ENCODE measurements at regions not wholly inside any gene's neighbourhood (a gene's known extent, or its start where the extent isn't known, plus 50 kb on each side); places are given as distances from the start of the nearest gene placed in this dataset.

DNA sequence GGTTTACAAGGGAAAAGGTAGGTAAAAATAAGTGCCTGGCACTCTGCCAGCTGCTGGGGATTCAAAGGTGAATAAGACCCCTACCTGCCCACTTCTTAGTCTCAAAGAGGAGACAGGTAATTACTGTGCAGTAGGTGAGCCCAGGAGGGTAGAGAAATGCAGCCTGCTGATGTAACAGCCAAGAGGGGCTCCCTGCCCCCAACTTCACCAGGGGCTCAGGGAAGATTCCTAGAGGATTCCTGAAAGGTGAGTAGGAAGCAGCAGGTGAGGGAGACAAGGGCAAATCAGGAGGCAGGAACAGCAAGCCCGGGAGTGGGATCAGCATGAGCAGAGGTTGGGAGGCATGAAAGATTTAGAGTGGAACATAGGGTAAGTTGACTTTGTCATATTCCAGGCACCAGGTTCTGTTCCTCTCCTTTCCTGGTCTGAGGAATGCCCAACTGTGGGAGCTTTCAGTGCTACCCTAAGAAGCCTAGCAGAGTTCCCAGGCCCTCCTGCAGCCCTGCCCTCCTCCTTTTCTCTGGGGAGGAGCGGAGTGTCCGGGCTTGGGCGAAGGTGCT, 258.1 kb downstream of the LRFN2 start:
- H3K36me3 ChIP-seq (ENCODE audit: insufficient read depth, low read length), result no peaks in the 10 kb centered on the region
- TF ChIP-seq, protein P1, sequence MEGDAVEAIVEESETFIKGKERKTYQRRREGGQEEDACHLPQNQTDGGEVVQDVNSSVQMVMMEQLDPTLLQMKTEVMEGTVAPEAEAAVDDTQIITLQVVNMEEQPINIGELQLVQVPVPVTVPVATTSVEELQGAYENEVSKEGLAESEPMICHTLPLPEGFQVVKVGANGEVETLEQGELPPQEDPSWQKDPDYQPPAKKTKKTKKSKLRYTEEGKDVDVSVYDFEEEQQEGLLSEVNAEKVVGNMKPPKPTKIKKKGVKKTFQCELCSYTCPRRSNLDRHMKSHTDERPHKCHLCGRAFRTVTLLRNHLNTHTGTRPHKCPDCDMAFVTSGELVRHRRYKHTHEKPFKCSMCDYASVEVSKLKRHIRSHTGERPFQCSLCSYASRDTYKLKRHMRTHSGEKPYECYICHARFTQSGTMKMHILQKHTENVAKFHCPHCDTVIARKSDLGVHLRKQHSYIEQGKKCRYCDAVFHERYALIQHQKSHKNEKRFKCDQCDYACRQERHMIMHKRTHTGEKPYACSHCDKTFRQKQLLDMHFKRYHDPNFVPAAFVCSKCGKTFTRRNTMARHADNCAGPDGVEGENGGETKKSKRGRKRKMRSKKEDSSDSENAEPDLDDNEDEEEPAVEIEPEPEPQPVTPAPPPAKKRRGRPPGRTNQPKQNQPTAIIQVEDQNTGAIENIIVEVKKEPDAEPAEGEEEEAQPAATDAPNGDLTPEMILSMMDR (IDR thresholded peaks at IDR 0.05; ENCODE audit: extremely low read depth, low read depth, low read length), result no peak
- no peak overlapping the region for H3K27ac ChIP-seq (ENCODE audit: low read depth, low read length)
- no peak overlapping the region for H3K4me2 ChIP-seq (ENCODE audit: insufficient read depth, low read length)
- H3K4me3 ChIP-seq (ENCODE audit: insufficient read depth, low read length), result no peak overlapping the region
- H4K20me1 ChIP-seq (ENCODE audit: insufficient read depth, low read length), result no peaks in the 10 kb centered on the region
- no peaks in the 10 kb centered on the region for H3K27me3 ChIP-seq (ENCODE audit: insufficient read depth, low read length)
- H3K9me3 ChIP-seq (ENCODE audit: low read depth, low read length), result no peaks in the 10 kb centered on the region
- no peaks in the 10 kb centered on the region for H3K4me1 ChIP-seq (ENCODE audit: insufficient read depth, low read length)
- H2AFZ ChIP-seq (ENCODE audit: low read length), result no peak overlapping the region
- DNase-seq (ENCODE audit: insufficient read length, low spot score, missing footprints), result peak; percentile 19
- H3K79me2 ChIP-seq (ENCODE audit: insufficient read depth, low read length), result no peaks in the 10 kb centered on the region

DNA sequence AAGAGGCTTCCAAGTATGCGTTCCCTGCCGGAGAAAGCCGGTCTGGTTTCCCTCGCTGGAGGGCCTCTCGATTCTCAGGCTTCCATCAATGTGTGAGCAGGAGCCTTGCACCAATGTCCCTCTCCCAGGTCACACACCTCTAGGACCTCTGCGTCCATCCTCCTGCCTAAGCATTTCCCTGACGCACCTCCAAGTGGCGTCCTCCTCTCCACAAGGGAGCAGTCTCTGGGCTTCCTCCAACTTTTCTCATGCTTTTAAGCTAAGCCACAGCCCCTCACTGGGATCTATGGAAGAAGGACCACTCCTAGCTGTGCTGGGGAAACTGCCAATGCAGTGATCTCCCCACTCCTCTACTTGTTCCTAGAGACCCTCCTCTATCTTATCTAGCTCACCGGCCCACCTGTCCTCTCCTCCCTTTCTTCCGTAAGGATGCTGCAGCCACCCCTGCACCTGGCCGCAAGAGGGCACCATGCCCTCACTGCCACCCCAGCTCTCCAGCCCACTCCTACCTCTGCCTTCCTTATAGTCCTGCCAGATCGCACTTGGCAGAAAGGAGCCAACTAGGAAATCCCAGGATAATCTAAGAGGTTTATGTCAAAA, 258.7 kb downstream of the LRFN2 start:
- H3K27ac ChIP-seq (ENCODE audit: low read depth, low read length), result no peak overlapping the region
- H3K4me2 ChIP-seq (ENCODE audit: insufficient read depth, low read length), result no peak overlapping the region
- DNase-seq (ENCODE audit: insufficient read length, low spot score, missing footprints), result peak; percentile 11
- H3K4me1 ChIP-seq (ENCODE audit: insufficient read depth, low read length), result no peaks in the 10 kb centered on the region
- no peaks in the 10 kb centered on the region for H3K9me3 ChIP-seq (ENCODE audit: low read depth, low read length)
- H3K4me3 ChIP-seq (ENCODE audit: insufficient read depth, low read length), result no peak overlapping the region
- H3K27me3 ChIP-seq (ENCODE audit: insufficient read depth, low read length), result no peaks in the 10 kb centered on the region
- H3K79me2 ChIP-seq (ENCODE audit: insufficient read depth, low read length), result no peaks in the 10 kb centered on the region
- TF ChIP-seq, protein P1 (IDR thresholded peaks at IDR 0.05; ENCODE audit: extremely low read depth, low read depth, low read length), result no peak
- no peaks in the 10 kb centered on the region for H3K36me3 ChIP-seq (ENCODE audit: insufficient read depth, low read length)
- H2AFZ ChIP-seq (ENCODE audit: low read length), result no peak overlapping the region
- H4K20me1 ChIP-seq (ENCODE audit: insufficient read depth, low read length), result no peaks in the 10 kb centered on the region

DNA sequence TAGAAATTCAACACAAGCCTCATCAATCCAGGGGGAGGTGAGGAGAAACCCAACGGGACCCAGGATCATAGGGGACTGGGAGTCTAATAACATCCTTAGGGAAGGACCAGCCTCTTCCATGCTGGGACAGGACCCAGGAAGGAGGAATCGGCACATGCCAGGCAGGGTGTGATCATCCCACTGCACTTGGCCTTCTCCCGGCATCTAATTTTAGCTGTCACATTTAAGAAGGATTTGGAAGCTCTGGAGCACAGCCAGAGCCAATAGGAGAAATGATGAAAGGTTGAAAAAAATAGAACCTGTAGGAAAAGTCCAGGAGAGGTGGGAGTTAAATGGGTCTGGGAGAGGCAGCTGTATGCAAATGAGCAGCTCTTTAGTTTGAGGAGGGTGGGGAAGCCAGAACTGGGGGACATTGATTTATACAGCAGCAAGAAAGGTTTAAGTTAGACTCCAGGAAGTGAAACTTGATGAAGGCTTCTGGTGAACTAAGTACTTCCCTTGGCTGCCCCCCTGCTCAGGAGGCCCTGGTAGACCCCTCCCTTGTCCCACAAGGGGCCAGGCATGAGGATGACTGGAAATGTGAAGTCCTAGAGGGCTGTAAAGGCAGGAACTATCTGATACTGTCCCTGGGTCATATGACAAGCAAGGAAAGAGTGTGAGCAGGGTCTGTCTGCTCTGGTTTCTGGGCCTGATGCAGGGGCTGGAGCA, 260.3 kb downstream of the LRFN2 start:
- Histone ChIP-seq H3K9me3 (ENCODE audit: low read depth, low read length) (no peaks in the 10 kb centered on the region), H3K79me2 (ENCODE audit: insufficient read depth, low read length) (no peaks in the 10 kb centered on the region), H3K4me3 (ENCODE audit: insufficient read depth, low read length) (no peak overlapping the region), H2AFZ (ENCODE audit: low read length) (no peak overlapping the region), H3K4me1 (ENCODE audit: insufficient read depth, low read length) (no peaks in the 10 kb centered on the region), H3K27me3 (ENCODE audit: insufficient read depth, low read length) (no peaks in the 10 kb centered on the region), H3K27ac (ENCODE audit: low read depth, low read length) (no peak overlapping the region), H3K36me3 (ENCODE audit: insufficient read depth, low read length) (no peaks in the 10 kb centered on the region), H3K4me2 (ENCODE audit: insufficient read depth, low read length) (no peak overlapping the region), H4K20me1 (ENCODE audit: insufficient read depth, low read length) (no peaks in the 10 kb centered on the region)
- DNase-seq (ENCODE audit: insufficient read length, low spot score, missing footprints), result peak; percentile 69
- TF ChIP-seq, protein P1 (IDR thresholded peaks at IDR 0.05; ENCODE audit: extremely low read depth, low read depth, low read length), result no peak

DNA sequence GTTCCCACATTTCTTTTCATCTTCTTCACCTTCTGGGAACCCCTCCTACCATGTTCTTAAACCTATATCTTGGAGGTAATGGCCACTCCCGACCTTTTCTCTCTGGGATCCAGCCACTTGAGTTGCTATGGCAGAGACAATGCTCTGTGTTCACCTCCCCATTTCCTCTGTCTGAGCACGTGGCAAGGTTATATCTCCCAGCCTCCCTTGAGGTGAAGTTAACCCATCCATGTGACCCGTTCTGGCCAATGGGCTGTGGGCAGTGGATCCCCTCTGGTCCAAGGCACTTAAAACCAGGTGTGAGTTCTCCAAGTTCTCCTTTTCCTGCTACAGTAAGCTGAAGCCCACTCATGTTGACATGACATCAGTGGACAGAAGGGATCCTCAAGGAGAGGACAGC, 261.4 kb downstream of the LRFN2 start:
- Histone ChIP-seq H3K4me3 (ENCODE audit: insufficient read depth, low read length) (no peak overlapping the region), H4K20me1 (ENCODE audit: insufficient read depth, low read length) (no peaks in the 10 kb centered on the region), H3K27me3 (ENCODE audit: insufficient read depth, low read length) (no peaks in the 10 kb centered on the region), H3K9me3 (ENCODE audit: low read depth, low read length) (no peaks in the 10 kb centered on the region), H2AFZ (ENCODE audit: low read length) (no peak overlapping the region), H3K79me2 (ENCODE audit: insufficient read depth, low read length) (no peaks in the 10 kb centered on the region), H3K36me3 (ENCODE audit: insufficient read depth, low read length) (no peaks in the 10 kb centered on the region), H3K27ac (ENCODE audit: low read depth, low read length) (no peak overlapping the region), H3K4me1 (ENCODE audit: insufficient read depth, low read length) (no peaks in the 10 kb centered on the region), H3K4me2 (ENCODE audit: insufficient read depth, low read length) (no peak overlapping the region)
- TF ChIP-seq, protein P1 (IDR thresholded peaks at IDR 0.05; ENCODE audit: extremely low read depth, low read depth, low read length), result no peak
- peak; percentile 27 for DNase-seq (ENCODE audit: insufficient read length, low spot score, missing footprints)
